ENCODE measurements at regions not wholly inside any gene's neighbourhood (a gene's known extent, or its start where the extent isn't known, plus 50 kb on each side); places are given as distances from the start of the nearest gene placed in this dataset.
"Not testable (repeated sequence)": the region's sequence is repeated elsewhere in the genome, so short reads cannot be mapped to it uniquely, and the experiment has no call there.

DNA sequence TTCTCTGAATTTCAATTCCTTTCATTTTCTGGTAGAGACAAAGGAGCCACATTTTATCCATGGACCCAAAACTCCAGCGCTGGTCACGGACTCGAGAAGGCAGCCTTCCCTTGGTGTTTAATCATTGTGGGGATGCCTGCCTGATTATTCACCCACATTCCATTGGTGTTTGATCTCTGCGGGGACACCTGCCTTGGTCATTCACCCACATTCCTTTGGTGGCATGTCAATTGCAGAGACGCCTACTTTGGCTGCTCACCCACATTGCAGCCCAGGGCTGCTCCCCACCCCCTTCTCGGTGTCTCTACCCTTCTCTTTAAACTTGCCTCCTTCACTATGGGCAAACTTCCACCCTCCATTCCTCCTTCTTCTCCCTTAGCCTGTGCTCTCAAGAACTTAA, 780.7 kb upstream of the POU3F4 start:
- TF ChIP-seq, protein P1, sequence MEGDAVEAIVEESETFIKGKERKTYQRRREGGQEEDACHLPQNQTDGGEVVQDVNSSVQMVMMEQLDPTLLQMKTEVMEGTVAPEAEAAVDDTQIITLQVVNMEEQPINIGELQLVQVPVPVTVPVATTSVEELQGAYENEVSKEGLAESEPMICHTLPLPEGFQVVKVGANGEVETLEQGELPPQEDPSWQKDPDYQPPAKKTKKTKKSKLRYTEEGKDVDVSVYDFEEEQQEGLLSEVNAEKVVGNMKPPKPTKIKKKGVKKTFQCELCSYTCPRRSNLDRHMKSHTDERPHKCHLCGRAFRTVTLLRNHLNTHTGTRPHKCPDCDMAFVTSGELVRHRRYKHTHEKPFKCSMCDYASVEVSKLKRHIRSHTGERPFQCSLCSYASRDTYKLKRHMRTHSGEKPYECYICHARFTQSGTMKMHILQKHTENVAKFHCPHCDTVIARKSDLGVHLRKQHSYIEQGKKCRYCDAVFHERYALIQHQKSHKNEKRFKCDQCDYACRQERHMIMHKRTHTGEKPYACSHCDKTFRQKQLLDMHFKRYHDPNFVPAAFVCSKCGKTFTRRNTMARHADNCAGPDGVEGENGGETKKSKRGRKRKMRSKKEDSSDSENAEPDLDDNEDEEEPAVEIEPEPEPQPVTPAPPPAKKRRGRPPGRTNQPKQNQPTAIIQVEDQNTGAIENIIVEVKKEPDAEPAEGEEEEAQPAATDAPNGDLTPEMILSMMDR (IDR thresholded peaks at IDR 0.05): not testable (repeated sequence)
- TF ChIP-seq POLR2A (IDR thresholded peaks at IDR 0.05): not testable (repeated sequence)
